ENCODE measurements at regions not wholly inside any gene's neighbourhood (a gene's known extent, or its start where the extent isn't known, plus 50 kb on each side); places are given as distances from the start of the nearest gene placed in this dataset.

DNA sequence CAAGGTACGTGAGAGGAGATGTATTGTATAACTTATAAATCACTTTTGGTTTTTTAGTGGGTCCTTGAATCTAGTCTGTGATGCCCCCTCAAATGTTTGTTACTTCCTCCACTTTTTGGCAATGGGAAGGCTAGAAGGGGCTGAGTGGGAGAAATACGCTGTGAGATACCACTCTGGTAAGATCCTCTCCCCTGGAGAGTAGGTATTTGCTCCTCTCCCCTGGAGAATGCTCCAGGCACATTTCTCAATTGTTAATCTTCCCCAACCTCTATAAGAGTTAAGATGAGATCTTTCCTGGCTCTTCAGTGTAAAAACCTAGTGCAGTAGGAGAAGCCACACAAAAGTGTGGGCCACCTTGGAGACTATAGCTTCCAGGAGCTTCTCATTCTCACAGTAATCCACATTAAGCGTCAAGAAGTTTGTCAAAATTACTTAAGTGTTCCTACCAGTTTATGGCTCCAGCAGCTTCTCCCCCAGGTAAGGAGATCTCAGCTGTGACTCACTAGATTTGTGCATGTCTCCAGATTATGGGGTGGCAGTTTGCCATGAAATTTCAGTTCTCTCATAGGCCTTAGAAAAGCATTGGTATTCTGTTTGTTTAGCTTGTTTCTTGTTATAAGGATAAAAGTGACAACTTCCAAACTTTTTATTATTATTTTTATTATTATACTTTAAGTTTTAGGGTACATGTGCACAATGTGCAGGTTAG, 182.6 kb downstream of the FSIP2 start:
- H3K27ac ChIP-seq (ENCODE audit: low read length), result no peak overlapping the region
- no peaks in the 10 kb centered on the region for H3K36me3 Mint-ChIP-seq
- H3K27ac Mint-ChIP-seq, result no peak overlapping the region
- ATAC-seq (replicated peaks in 1 of 4), result no peak
- no peaks in the 10 kb centered on the region for H3K27me3 ChIP-seq (replicated peaks in 1 of 2; ENCODE audit: control insufficient read depth in 2 of 2, extremely low read depth in 1 of 2, insufficient read depth in 2 of 2, low read length in 1 of 2)
- H3K4me1 Mint-ChIP-seq, result no peaks in the 10 kb centered on the region
- H3K36me3 ChIP-seq (ENCODE audit: control insufficient read depth in 2 of 2, extremely low read depth in 1 of 2, insufficient read depth in 1 of 2, low read length in 1 of 2), result no peaks in the 10 kb centered on the region
- WGBS (ENCODE audit: insufficient coverage), result no CpG with 5 or more reads among the region's 3 CpGs
- ChIA-PET CTCF (no interaction called here), POLR2A (no interaction called here)
- H3K27me3 Mint-ChIP-seq, result no peaks in the 10 kb centered on the region
- H3K4me3 ChIP-seq (ENCODE audit: control insufficient read depth in 1 of 2, extremely low read depth in 1 of 2, low read length in 1 of 2), result no peak overlapping the region
- no peak for DNase-seq
- H3K9me3 ChIP-seq, result no peaks in the 10 kb centered on the region
- no peaks in the 10 kb centered on the region for H3K4me1 ChIP-seq (ENCODE audit: control insufficient read depth in 1 of 2, extremely low read depth in 1 of 2, insufficient read depth in 2 of 2, low read length in 2 of 2)
- no peak overlapping the region for H3K4me3 Mint-ChIP-seq
- peaks cover 0 to 7% (median 0%) of the 10 kb centered on the region in 3 donors for H3K9me3 Mint-ChIP-seq

DNA sequence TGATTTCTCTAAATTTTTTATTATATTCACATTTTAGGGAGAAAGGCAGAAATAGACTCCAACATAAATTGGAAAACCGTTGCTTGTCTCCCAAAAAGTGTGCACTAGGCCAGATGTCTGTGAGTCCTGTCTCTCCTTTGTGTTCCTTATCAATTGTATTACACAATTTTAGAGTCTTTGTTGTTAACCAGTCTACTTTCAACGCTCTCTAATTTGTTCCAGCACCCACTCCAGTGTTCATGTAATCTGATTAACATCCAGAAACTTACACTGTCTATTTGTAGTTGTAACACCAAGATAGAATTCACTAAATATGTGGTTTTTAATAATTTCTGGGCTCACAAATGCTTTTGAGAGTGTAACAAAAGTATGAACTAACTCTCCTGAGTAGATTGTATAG, 195.6 kb downstream of the FSIP2 start:
- no peak for ATAC-seq (replicated peaks in 1 of 4)
- H3K27me3 ChIP-seq (replicated peaks in 1 of 2; ENCODE audit: control insufficient read depth in 2 of 2, extremely low read depth in 1 of 2, insufficient read depth in 2 of 2, low read length in 1 of 2), result no peaks in the 10 kb centered on the region
- Mint-ChIP-seq H3K4me1 (no peaks in the 10 kb centered on the region), H3K9me3 (peaks cover 0 to 9% (median 4%) of the 10 kb centered on the region in 3 donors), H3K36me3 (no peaks in the 10 kb centered on the region), H3K27me3 (no peaks in the 10 kb centered on the region), H3K4me3 (no peak overlapping the region), H3K27ac (no peak overlapping the region)
- no peak for DNase-seq
- POLR2A ChIA-PET, result no interaction called here
- WGBS (ENCODE audit: insufficient coverage), result no CpG with 5 or more reads among the region's 2 CpGs
- H3K9me3 ChIP-seq, result no peaks in the 10 kb centered on the region
- H3K4me1 ChIP-seq (ENCODE audit: control insufficient read depth in 1 of 2, extremely low read depth in 1 of 2, insufficient read depth in 2 of 2, low read length in 2 of 2), result no peaks in the 10 kb centered on the region
- no peak overlapping the region for H3K27ac ChIP-seq (ENCODE audit: low read length)
- CTCF ChIA-PET, result no interaction called here
- no peak overlapping the region for H3K4me3 ChIP-seq (ENCODE audit: control insufficient read depth in 1 of 2, extremely low read depth in 1 of 2, low read length in 1 of 2)
- H3K36me3 ChIP-seq (ENCODE audit: control insufficient read depth in 2 of 2, extremely low read depth in 1 of 2, insufficient read depth in 1 of 2, low read length in 1 of 2), result no peaks in the 10 kb centered on the region

DNA sequence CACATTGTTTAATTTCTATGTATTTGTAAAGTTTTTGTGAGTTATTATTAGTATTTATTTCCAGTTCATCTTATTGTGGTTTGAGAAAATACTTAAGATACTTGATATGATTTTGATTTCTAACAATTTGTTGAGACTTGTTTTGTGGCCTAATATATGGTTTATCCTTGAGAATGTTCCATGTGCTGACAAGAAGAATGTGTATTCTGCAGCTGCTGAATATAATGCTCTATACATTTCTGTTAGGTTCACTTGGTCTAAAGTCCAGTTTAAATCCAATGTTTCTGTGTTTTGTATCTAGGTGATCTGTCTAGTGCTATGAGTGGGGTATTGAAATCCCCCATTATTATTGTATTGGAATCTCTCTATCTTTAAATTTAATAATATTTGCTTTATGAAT, 201.3 kb downstream of the FSIP2 start:
- no peak for ATAC-seq (replicated peaks in 1 of 4)

GRCh38 chr2:185942855-185943254, 204.3 kb downstream of the FSIP2 start:
- WGBS (ENCODE audit: insufficient coverage), result no CpG with 5 or more reads among the region's 4 CpGs
- CTCF ChIA-PET, result no interaction called here
- no peak overlapping the region for H3K27ac Mint-ChIP-seq
- no peaks in the 10 kb centered on the region for H3K36me3 ChIP-seq (ENCODE audit: control insufficient read depth in 2 of 2, extremely low read depth in 1 of 2, insufficient read depth in 1 of 2, low read length in 1 of 2)
- POLR2A ChIA-PET, result no interaction called here
- no peak overlapping the region for H3K27ac ChIP-seq (ENCODE audit: low read length)
- peaks cover 9 to 39% (median 10%) of the 10 kb centered on the region in 3 donors for H3K9me3 Mint-ChIP-seq
- no peak overlapping the region for H3K4me3 Mint-ChIP-seq
- peaks cover 35% of the 10 kb centered on the region for H3K36me3 Mint-ChIP-seq
- no peak for ATAC-seq (replicated peaks in 1 of 4)
- H3K9me3 ChIP-seq, result no peaks in the 10 kb centered on the region
- no peaks in the 10 kb centered on the region for H3K27me3 Mint-ChIP-seq
- no peaks in the 10 kb centered on the region for H3K4me1 Mint-ChIP-seq
- no peaks in the 10 kb centered on the region for H3K27me3 ChIP-seq (replicated peaks in 1 of 2; ENCODE audit: control insufficient read depth in 2 of 2, extremely low read depth in 1 of 2, insufficient read depth in 2 of 2, low read length in 1 of 2)
- DNase-seq, result no peak
- no peak overlapping the region for H3K4me3 ChIP-seq (ENCODE audit: control insufficient read depth in 1 of 2, extremely low read depth in 1 of 2, low read length in 1 of 2)
- H3K4me1 ChIP-seq (ENCODE audit: control insufficient read depth in 1 of 2, extremely low read depth in 1 of 2, insufficient read depth in 2 of 2, low read length in 2 of 2), result no peaks in the 10 kb centered on the region

More for the DNA sequence above, 201.3 kb downstream of the FSIP2 start:
- Mint-ChIP-seq H3K27ac (no peak overlapping the region), H3K4me3 (no peak overlapping the region), H3K9me3 (peaks cover 9 to 34% (median 10%) of the 10 kb centered on the region in 3 donors), H3K27me3 (no peaks in the 10 kb centered on the region), H3K36me3 (peaks cover 23% of the 10 kb centered on the region), H3K4me1 (no peaks in the 10 kb centered on the region)
- Histone ChIP-seq H3K36me3 (ENCODE audit: control insufficient read depth in 2 of 2, extremely low read depth in 1 of 2, insufficient read depth in 1 of 2, low read length in 1 of 2) (no peaks in the 10 kb centered on the region), H3K4me3 (ENCODE audit: control insufficient read depth in 1 of 2, extremely low read depth in 1 of 2, low read length in 1 of 2) (no peak overlapping the region), H3K27me3 (replicated peaks in 1 of 2; ENCODE audit: control insufficient read depth in 2 of 2, extremely low read depth in 1 of 2, insufficient read depth in 2 of 2, low read length in 1 of 2) (no peaks in the 10 kb centered on the region), H3K27ac (ENCODE audit: low read length) (no peak overlapping the region), H3K9me3 (no peaks in the 10 kb centered on the region), H3K4me1 (ENCODE audit: control insufficient read depth in 1 of 2, extremely low read depth in 1 of 2, insufficient read depth in 2 of 2, low read length in 2 of 2) (no peaks in the 10 kb centered on the region)
- ChIA-PET CTCF (no interaction called here), POLR2A (no interaction called here)
- DNase-seq, result no peak

GRCh38 chr2:185947722-185948121, 209.1 kb downstream of the FSIP2 start:
- ChIA-PET CTCF (no interaction called here), POLR2A (no interaction called here)
- no peaks in the 10 kb centered on the region for H3K27me3 Mint-ChIP-seq
- ATAC-seq (replicated peaks in 1 of 4), result no peak
- H3K27me3 ChIP-seq (replicated peaks in 1 of 2; ENCODE audit: control insufficient read depth in 2 of 2, extremely low read depth in 1 of 2, insufficient read depth in 2 of 2, low read length in 1 of 2), result no peaks in the 10 kb centered on the region
- peaks cover 5 to 25% (median 14%) of the 10 kb centered on the region in 3 donors for H3K9me3 Mint-ChIP-seq
- no peak for DNase-seq
- WGBS (ENCODE audit: insufficient coverage), result no CpG with 5 or more reads among the region's 2 CpGs
- H3K9me3 ChIP-seq, result no peaks in the 10 kb centered on the region
- no peaks in the 10 kb centered on the region for H3K36me3 ChIP-seq (ENCODE audit: control insufficient read depth in 2 of 2, extremely low read depth in 1 of 2, insufficient read depth in 1 of 2, low read length in 1 of 2)
- no peak overlapping the region for H3K27ac ChIP-seq (ENCODE audit: low read length)
- H3K27ac Mint-ChIP-seq, result no peak overlapping the region
- no peaks in the 10 kb centered on the region for H3K4me1 ChIP-seq (ENCODE audit: control insufficient read depth in 1 of 2, extremely low read depth in 1 of 2, insufficient read depth in 2 of 2, low read length in 2 of 2)
- H3K4me1 Mint-ChIP-seq, result no peaks in the 10 kb centered on the region
- H3K4me3 ChIP-seq (ENCODE audit: control insufficient read depth in 1 of 2, extremely low read depth in 1 of 2, low read length in 1 of 2), result no peak overlapping the region
- H3K36me3 Mint-ChIP-seq, result peaks cover 38% of the 10 kb centered on the region
- H3K4me3 Mint-ChIP-seq, result no peak overlapping the region

DNA sequence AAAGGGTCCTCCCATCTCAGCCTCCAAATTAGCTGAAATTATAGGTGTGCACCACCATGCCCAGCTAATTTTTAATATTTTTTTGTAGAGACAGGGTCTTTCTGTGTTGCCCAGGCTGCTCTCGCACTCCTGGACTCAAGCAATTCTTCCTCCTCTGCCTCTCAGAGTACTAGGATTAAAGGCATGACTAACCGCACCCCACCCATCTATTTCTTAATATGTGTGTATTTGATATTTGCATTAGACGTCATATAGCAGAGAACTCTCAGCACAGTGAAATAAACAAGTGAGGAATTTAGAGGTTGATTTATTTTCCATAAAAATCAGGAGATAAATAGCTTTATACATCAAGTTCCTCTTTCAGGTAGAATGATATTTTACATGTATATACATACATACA, 213.5 kb downstream of the FSIP2 start:
- ChIA-PET POLR2A (no interaction called here), CTCF (no interaction called here)
- H3K27me3 ChIP-seq (replicated peaks in 1 of 2; ENCODE audit: control insufficient read depth in 2 of 2, extremely low read depth in 1 of 2, insufficient read depth in 2 of 2, low read length in 1 of 2), result no peaks in the 10 kb centered on the region
- H3K4me1 Mint-ChIP-seq, result no peaks in the 10 kb centered on the region
- no peak for DNase-seq
- WGBS (ENCODE audit: insufficient coverage), result no CpG with 5 or more reads among the region's 3 CpGs
- no peak overlapping the region for H3K27ac Mint-ChIP-seq
- ATAC-seq (replicated peaks in 1 of 4), result no peak
- peaks cover 8% of the 10 kb centered on the region for H3K36me3 Mint-ChIP-seq
- no peaks in the 10 kb centered on the region for H3K36me3 ChIP-seq (ENCODE audit: control insufficient read depth in 2 of 2, extremely low read depth in 1 of 2, insufficient read depth in 1 of 2, low read length in 1 of 2)
- H3K4me3 ChIP-seq (ENCODE audit: control insufficient read depth in 1 of 2, extremely low read depth in 1 of 2, low read length in 1 of 2), result no peak overlapping the region
- H3K4me3 Mint-ChIP-seq, result no peak overlapping the region
- no peaks in the 10 kb centered on the region for H3K9me3 ChIP-seq
- H3K9me3 Mint-ChIP-seq, result peaks cover 0 to 5% (median 4%) of the 10 kb centered on the region in 3 donors
- H3K27ac ChIP-seq (ENCODE audit: low read length), result no peak overlapping the region
- H3K27me3 Mint-ChIP-seq, result no peaks in the 10 kb centered on the region
- H3K4me1 ChIP-seq (ENCODE audit: control insufficient read depth in 1 of 2, extremely low read depth in 1 of 2, insufficient read depth in 2 of 2, low read length in 2 of 2), result no peaks in the 10 kb centered on the region

- ATAC-seq (replicated peaks in 1 of 4) (no peak), DNase-seq (no peak)
- no peak overlapping the region for H3K4me3 ChIP-seq (ENCODE audit: control insufficient read depth in 1 of 2, extremely low read depth in 1 of 2, low read length in 1 of 2)
- Mint-ChIP-seq H3K27ac (no peak overlapping the region), H3K36me3 (peaks cover 10% of the 10 kb centered on the region), H3K4me3 (no peak overlapping the region), H3K4me1 (no peaks in the 10 kb centered on the region), H3K27me3 (no peaks in the 10 kb centered on the region), H3K9me3 (peaks cover 0 to 13% (median 6%) of the 10 kb centered on the region in 3 donors)
- no peaks in the 10 kb centered on the region for H3K4me1 ChIP-seq (ENCODE audit: control insufficient read depth in 1 of 2, extremely low read depth in 1 of 2, insufficient read depth in 2 of 2, low read length in 2 of 2)
- no peak overlapping the region for H3K27ac ChIP-seq (ENCODE audit: low read length)
- POLR2A ChIA-PET, result no interaction called here
- H3K36me3 ChIP-seq (ENCODE audit: control insufficient read depth in 2 of 2, extremely low read depth in 1 of 2, insufficient read depth in 1 of 2, low read length in 1 of 2), result no peaks in the 10 kb centered on the region
- WGBS (ENCODE audit: insufficient coverage), result 75% methylated on average over 1 of the region's 2 CpGs
- no peaks in the 10 kb centered on the region for H3K27me3 ChIP-seq (replicated peaks in 1 of 2; ENCODE audit: control insufficient read depth in 2 of 2, extremely low read depth in 1 of 2, insufficient read depth in 2 of 2, low read length in 1 of 2)
- no peaks in the 10 kb centered on the region for H3K9me3 ChIP-seq
- CTCF ChIA-PET, result no interaction called here
These were observed 215.8 kb downstream of the FSIP2 start for GRCh38 chr2:185954389-185954788.
